ENCODE measurements at regions not wholly inside any gene's neighbourhood (a gene's known extent, or its start where the extent isn't known, plus 50 kb on each side); places are given as distances from the start of the nearest gene placed in this dataset.

DNA sequence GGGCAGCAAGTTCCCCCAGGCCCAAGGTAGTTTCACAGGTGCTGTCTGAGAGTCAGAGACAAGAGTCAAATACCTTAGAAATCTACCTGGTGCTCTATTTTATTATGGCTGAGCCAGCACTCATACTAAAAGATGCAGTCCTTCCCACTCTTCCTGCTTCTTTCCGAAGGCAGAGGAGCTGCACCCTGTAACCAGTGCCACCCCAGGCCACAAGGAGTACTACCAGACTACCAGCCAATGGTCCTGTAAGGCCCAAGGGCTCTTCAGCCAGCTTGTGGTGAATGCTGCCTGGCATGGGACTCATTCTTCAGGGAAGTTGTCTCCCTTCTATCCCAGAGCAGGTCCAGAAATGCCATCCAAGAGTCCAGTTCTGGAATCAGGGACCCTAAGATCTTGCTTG lies 203.8 kb upstream of the DUSP10 start:
- TF ChIP-seq ZFX (IDR thresholded peaks at IDR 0.05) = no peak
- TF ChIP-seq, protein P1, sequence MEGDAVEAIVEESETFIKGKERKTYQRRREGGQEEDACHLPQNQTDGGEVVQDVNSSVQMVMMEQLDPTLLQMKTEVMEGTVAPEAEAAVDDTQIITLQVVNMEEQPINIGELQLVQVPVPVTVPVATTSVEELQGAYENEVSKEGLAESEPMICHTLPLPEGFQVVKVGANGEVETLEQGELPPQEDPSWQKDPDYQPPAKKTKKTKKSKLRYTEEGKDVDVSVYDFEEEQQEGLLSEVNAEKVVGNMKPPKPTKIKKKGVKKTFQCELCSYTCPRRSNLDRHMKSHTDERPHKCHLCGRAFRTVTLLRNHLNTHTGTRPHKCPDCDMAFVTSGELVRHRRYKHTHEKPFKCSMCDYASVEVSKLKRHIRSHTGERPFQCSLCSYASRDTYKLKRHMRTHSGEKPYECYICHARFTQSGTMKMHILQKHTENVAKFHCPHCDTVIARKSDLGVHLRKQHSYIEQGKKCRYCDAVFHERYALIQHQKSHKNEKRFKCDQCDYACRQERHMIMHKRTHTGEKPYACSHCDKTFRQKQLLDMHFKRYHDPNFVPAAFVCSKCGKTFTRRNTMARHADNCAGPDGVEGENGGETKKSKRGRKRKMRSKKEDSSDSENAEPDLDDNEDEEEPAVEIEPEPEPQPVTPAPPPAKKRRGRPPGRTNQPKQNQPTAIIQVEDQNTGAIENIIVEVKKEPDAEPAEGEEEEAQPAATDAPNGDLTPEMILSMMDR (conservative IDR thresholded peaks at IDR 0.05) = 0 out of 2 replicates have a peak, but pooled peaks have one; percentile 10
- no peak overlapping the region for H3K27ac ChIP-seq

DNA sequence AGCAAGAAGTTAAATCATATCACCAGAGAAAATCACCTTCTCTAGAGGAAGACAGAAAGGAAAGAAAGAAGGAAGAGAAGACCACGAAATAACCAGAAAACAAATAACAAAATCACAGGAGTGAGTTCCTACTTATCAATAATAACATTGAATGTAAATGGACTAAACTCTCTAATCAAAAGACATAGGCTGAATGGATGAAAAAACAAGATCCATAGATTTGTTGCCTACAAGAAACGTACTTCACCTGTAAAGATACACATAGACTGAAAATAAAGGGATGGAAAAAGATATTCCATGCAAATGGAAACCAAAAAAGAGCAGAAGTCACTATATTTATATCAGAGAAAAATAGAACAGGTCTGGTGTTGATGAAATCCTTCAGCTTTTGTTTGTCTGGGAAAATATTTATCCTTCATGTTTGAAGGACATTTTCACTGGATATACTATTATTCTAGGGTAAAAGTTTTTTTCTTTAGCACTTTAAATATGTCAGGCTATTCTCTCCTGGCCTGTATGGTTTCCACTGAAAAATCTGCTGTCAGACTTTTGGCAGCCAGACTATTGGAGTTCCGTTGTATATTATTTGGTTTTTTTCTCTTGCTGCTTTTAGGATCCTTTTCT lies 202.5 kb upstream of the DUSP10 start:
- no peak overlapping the region for H3K27ac ChIP-seq
- TF ChIP-seq, protein P1 (conservative IDR thresholded peaks at IDR 0.05) = no peak
- no peak for TF ChIP-seq ZFX (IDR thresholded peaks at IDR 0.05)

GRCh38 chr1:221940631-221941030 lies 198.7 kb upstream of the DUSP10 start:
- H3K27ac ChIP-seq = no peak overlapping the region
- TF ChIP-seq, protein P1 (conservative IDR thresholded peaks at IDR 0.05) = no peak
- TF ChIP-seq ZFX (IDR thresholded peaks at IDR 0.05) = no peak

GRCh38 chr1:221939607-221940006 lies 197.7 kb upstream of the DUSP10 start:
- no peak overlapping the region for H3K27ac ChIP-seq
- TF ChIP-seq ZFX (IDR thresholded peaks at IDR 0.05) = no peak
- TF ChIP-seq, protein P1 (conservative IDR thresholded peaks at IDR 0.05) = no peak

- TF ChIP-seq, protein P1 (conservative IDR thresholded peaks at IDR 0.05) = no peak
- TF ChIP-seq ZFX (IDR thresholded peaks at IDR 0.05) = no peak
- H3K27ac ChIP-seq = no peak overlapping the region
Measured at GRCh38 chr1:221937155-221937953, 195.5 kb upstream of the DUSP10 start.

GRCh38 chr1:221933814-221934213 lies 191.9 kb upstream of the DUSP10 start:
- TF ChIP-seq, protein P1 (conservative IDR thresholded peaks at IDR 0.05) = no peak
- no peak for TF ChIP-seq ZFX (IDR thresholded peaks at IDR 0.05)
- H3K27ac ChIP-seq = no peak overlapping the region

DNA sequence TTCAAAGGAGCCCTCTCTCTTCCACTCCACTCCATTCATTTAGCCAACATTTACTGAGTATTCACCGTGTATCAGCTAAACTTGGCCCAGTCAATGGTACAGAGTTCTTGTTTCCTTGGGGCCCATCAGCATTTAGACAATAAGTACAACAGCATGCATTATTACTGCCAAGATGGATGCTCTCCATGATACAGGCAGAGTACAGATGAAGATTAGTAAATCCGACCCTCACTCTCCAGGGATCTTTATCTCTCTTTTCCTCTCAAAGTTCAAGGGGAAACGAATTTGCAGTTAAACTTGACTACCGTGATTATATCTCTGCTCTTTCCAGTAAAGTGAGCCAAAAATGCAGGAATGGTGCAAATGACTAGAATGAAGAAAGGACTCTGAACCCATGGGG lies 184.6 kb upstream of the DUSP10 start:
- no peak overlapping the region for H3K27ac ChIP-seq
- TF ChIP-seq ZFX (IDR thresholded peaks at IDR 0.05) = no peak
- TF ChIP-seq, protein P1 (conservative IDR thresholded peaks at IDR 0.05) = no peak

Data from C4-2B (cell line).